H9 (cell line): ENCODE measurements at regions not wholly inside any gene's neighbourhood (a gene's known extent, or its start where the extent isn't known, plus 50 kb on each side); places are given as distances from the start of the nearest gene placed in this dataset.

Source experiments
- DNase-seq: peaks from one replicate; pipeline ENCODE4 v3.0.0-alpha.2; 2017
- H2AFZ ChIP-seq: one replicate; pipeline ENCODE4 v1.6.1; 2013; ENCODE audit warnings: mild to moderate bottlenecking, low read length, control low read depth, moderate library complexity
- H2AK5ac ChIP-seq: 2 replicates; pipeline ENCODE4 v1.6.1; 2013; ENCODE audit warnings: low read length, control low read depth, mixed read lengths; ENCODE audit not compliant: insufficient read length
- H2BK120ac ChIP-seq: one replicate; pipeline ENCODE4 v1.6.1; 2013; ENCODE audit warnings: low read depth, mild to moderate bottlenecking, low read length, control low read depth, inconsistent platforms; ENCODE audit not compliant: poor library complexity, severe bottlenecking
- H2BK12ac ChIP-seq: 2 replicates; pipeline ENCODE4 v1.6.1; 2013; ENCODE audit warnings: low read length, control low read depth, mixed read lengths, low read depth; ENCODE audit not compliant: insufficient read length
- H2BK15ac ChIP-seq: 2 replicates; pipeline ENCODE4 v1.6.1; 2013; ENCODE audit warnings: low read depth, low read length, control low read depth
- H2BK20ac ChIP-seq: one replicate; pipeline ENCODE4 v1.6.1; 2013; ENCODE audit warnings: low read depth, mild to moderate bottlenecking, low read length, control low read depth, inconsistent platforms; ENCODE audit not compliant: poor library complexity, severe bottlenecking
- H2BK5ac ChIP-seq: 2 replicates; pipeline ENCODE4 v1.6.1; 2013; ENCODE audit warnings: low read length, control low read depth, mixed read lengths; ENCODE audit not compliant: insufficient read length
- H3K14ac ChIP-seq: 2 replicates; pipeline ENCODE4 v1.6.1; 2013; ENCODE audit warnings: low read length, control low read depth; ENCODE audit not compliant: insufficient read depth
- H3K18ac ChIP-seq: 2 replicates; pipeline ENCODE4 v1.6.1; 2013; ENCODE audit warnings: low read depth, mild to moderate bottlenecking, mixed read lengths, low read length, control low read depth; ENCODE audit not compliant: insufficient read length
- H3K23ac ChIP-seq: 2 replicates; pipeline ENCODE4 v1.6.1; 2013; ENCODE audit warnings: low read length, control low read depth, mixed read lengths, low read depth; ENCODE audit not compliant: insufficient read length
- H3K23me2 ChIP-seq: 2 replicates; pipeline ENCODE4 v1.6.1; 2013; ENCODE audit warnings: low read depth, mild to moderate bottlenecking, mixed read lengths, low read length, control low read depth; ENCODE audit not compliant: insufficient read length, poor library complexity, severe bottlenecking
- H3K27ac ChIP-seq: 2 replicates; pipeline ENCODE4 v1.5.1; 2013; ENCODE audit warnings: low read length, control low read depth, mixed read lengths, low read depth; ENCODE audit not compliant: insufficient read length
- H3K27me3 ChIP-seq: 2 replicates; pipeline ENCODE4 v1.6.1; 2013; ENCODE audit warnings: low read length, control low read depth, inconsistent platforms; ENCODE audit not compliant: insufficient read depth
- H3K4ac ChIP-seq: 2 replicates; pipeline ENCODE4 v1.6.1; 2013; ENCODE audit warnings: low read depth, mild to moderate bottlenecking, control low read depth, inconsistent platforms, low read length, moderate library complexity
- H3K4me1 ChIP-seq: 2 replicates; pipeline ENCODE4 v1.6.1; 2013; ENCODE audit warnings: low read length, control low read depth, inconsistent platforms; ENCODE audit not compliant: insufficient read depth
- H3K4me2 ChIP-seq: 2 replicates; pipeline ENCODE4 v1.6.1; 2013; ENCODE audit warnings: low read length, control low read depth, mixed read lengths; ENCODE audit not compliant: insufficient read length, insufficient read depth
- H3K56ac ChIP-seq: 2 replicates; pipeline ENCODE4 v1.6.1; 2013; ENCODE audit warnings: low read depth, mild to moderate bottlenecking, mixed read lengths, low read length, control low read depth; ENCODE audit not compliant: insufficient read length
- H3K79me1 ChIP-seq: 2 replicates; pipeline ENCODE4 v1.6.1; 2013; ENCODE audit warnings: low read depth, mild to moderate bottlenecking, moderate library complexity, low read length, control low read depth, inconsistent platforms; ENCODE audit not compliant: insufficient read depth, poor library complexity, severe bottlenecking
- H3K79me2 ChIP-seq: 2 replicates; pipeline ENCODE4 v1.6.1; 2013; ENCODE audit warnings: low read length, control low read depth, inconsistent platforms; ENCODE audit not compliant: insufficient read depth
- H3K9ac ChIP-seq: 2 replicates; pipeline ENCODE4 v1.6.1; 2013; ENCODE audit warnings: low read length, control low read depth, mixed read lengths; ENCODE audit not compliant: insufficient read length; ENCODE audit errors: extremely low read depth
- H3K9me3 ChIP-seq: one replicate; pipeline ENCODE4 v1.6.1; 2013; ENCODE audit warnings: low read depth, low read length, inconsistent platforms; ENCODE audit not compliant: control insufficient read depth
- H3T11ph ChIP-seq: one replicate; pipeline ENCODE4 v1.6.1; 2013; ENCODE audit warnings: mild to moderate bottlenecking, low read length, control low read depth, inconsistent platforms
- H4K20me1 ChIP-seq: one replicate; pipeline ENCODE4 v1.6.1; 2013; ENCODE audit not compliant: control insufficient read depth, insufficient read length, insufficient read depth
- H4K5ac ChIP-seq: 2 replicates; pipeline ENCODE4 v1.6.1; 2013; ENCODE audit warnings: low read depth, mild to moderate bottlenecking, mixed read lengths, low read length, control low read depth; ENCODE audit not compliant: insufficient read length
- H4K8ac ChIP-seq: replicated peaks from 2 replicates; pipeline ENCODE4 v1.6.1; 2013; ENCODE audit warnings: low read length, control low read depth, mixed read lengths, low read depth; ENCODE audit not compliant: insufficient read length
- H4K91ac ChIP-seq: 2 replicates; pipeline ENCODE4 v1.6.1; 2013; ENCODE audit warnings: low read depth, mild to moderate bottlenecking, moderate library complexity, mixed read lengths, low read length, control low read depth; ENCODE audit not compliant: insufficient read length
- H3K27ac Mint-ChIP-seq, 3 experiments: 2 replicates in 2 of 3; 3 replicates in 1 of 3; pipeline ENCODE4 v1.8.0; 2020 to 2021; ENCODE audit warnings: mixed read lengths in 3 of 3, mild to moderate bottlenecking in 1 of 3, moderate library complexity in 1 of 3
- H3K27me3 Mint-ChIP-seq: 2 replicates; pipeline ENCODE4 v1.8.0; 2021; ENCODE audit warnings: low read depth, mild to moderate bottlenecking, moderate library complexity, mixed read lengths
- H3K36me3 Mint-ChIP-seq, 3 experiments: 2 replicates in 2 of 3; 3 replicates in 1 of 3; pipeline ENCODE4 v1.8.0; 2020 to 2021; ENCODE audit warnings: low read depth in 3 of 3, mixed read lengths in 3 of 3; ENCODE audit not compliant: insufficient read depth in 1 of 3
- H3K4me1 Mint-ChIP-seq, 2 experiments: 2 replicates each; pipeline ENCODE4 v1.8.0; 2020; ENCODE audit warnings: mixed read lengths in 2 of 2
- H3K4me3 Mint-ChIP-seq, 2 experiments: 2 replicates in 1 of 2; 3 replicates in 1 of 2; pipeline ENCODE4 v1.8.0; 2020 to 2021; ENCODE audit warnings: mild to moderate bottlenecking in 2 of 2, mixed read lengths in 2 of 2, moderate library complexity in 1 of 2
- H3K9me3 Mint-ChIP-seq, 2 experiments: 2 replicates in 1 of 2; 3 replicates in 1 of 2; pipeline ENCODE4 v1.8.0; 2020; ENCODE audit warnings: mild to moderate bottlenecking in 2 of 2, mixed read lengths in 2 of 2, moderate library complexity in 1 of 2
- WGBS: extraction: QIAGEN DNeasy Blood & Tissue Kit; methylation state at CpG from one replicate; pipeline ENCODE4 v1.1.7; 2013; ENCODE audit warnings: missing lambda C conversion rate, low lambda C conversion rate, mixed read lengths; ENCODE audit not compliant: insufficient read length; ENCODE audit errors: extremely low coverage; 5-methylcytosine and 5-hydroxymethylcytosine counted together
- TF ChIP-seq, protein P1 (sequence below): fragments of 200-600 bp; sonication (generic); conservative IDR thresholded peaks from 3 replicates; pipeline ENCODE4 v1.8.0; 2021; ENCODE audit warnings: antibody characterized with exemption, mild to moderate bottlenecking

DNA sequence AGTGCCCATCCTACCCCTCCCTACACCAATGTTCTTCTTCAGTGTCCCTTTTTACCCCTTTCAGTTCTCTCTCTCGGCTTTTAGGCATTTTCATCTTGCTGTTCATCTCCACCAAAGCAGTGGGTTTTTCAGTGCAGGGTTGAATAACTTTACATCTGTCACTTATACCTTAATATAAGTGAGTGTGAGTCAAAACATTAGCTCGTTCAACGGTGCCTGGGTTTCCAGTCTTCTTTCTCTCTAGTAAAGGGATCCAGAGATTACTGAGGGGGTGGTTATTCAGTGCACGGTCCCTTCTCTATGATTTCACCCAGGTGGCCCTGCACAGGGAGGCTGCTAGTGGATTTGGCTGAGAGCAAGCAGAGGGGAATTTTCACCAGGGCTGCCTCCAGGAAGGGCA is 210.6 kb upstream of the CDH5 start:
- H3K36me3 Mint-ChIP-seq: no peaks in the 10 kb centered on the region
- no peaks in the 10 kb centered on the region for H3K79me1 ChIP-seq
- no CpG with 5 or more reads among the region's 4 CpGs for WGBS
- H3K23me2 ChIP-seq: no peaks in the 10 kb centered on the region
- no peak overlapping the region for H2BK20ac ChIP-seq
- H2BK12ac ChIP-seq: no peak overlapping the region
- no peak overlapping the region for H3K18ac ChIP-seq
- H2BK120ac ChIP-seq: no peak overlapping the region
- H3K79me2 ChIP-seq: no peaks in the 10 kb centered on the region
- no peaks in the 10 kb centered on the region for H3K27me3 ChIP-seq
- H3K27ac ChIP-seq: no peak overlapping the region
- no peak overlapping the region for H4K8ac ChIP-seq
- no peak for DNase-seq
- H2AFZ ChIP-seq: no peak overlapping the region
- H3K23ac ChIP-seq: no peak overlapping the region
- no peak overlapping the region for H2BK15ac ChIP-seq
- H2BK5ac ChIP-seq: no peak overlapping the region
- H4K5ac ChIP-seq: no peak overlapping the region
- peaks cover 6 to 9% of the 10 kb centered on the region in 2 experiments for H3K4me1 Mint-ChIP-seq
- H4K91ac ChIP-seq: no peak overlapping the region
- TF ChIP-seq, protein P1, sequence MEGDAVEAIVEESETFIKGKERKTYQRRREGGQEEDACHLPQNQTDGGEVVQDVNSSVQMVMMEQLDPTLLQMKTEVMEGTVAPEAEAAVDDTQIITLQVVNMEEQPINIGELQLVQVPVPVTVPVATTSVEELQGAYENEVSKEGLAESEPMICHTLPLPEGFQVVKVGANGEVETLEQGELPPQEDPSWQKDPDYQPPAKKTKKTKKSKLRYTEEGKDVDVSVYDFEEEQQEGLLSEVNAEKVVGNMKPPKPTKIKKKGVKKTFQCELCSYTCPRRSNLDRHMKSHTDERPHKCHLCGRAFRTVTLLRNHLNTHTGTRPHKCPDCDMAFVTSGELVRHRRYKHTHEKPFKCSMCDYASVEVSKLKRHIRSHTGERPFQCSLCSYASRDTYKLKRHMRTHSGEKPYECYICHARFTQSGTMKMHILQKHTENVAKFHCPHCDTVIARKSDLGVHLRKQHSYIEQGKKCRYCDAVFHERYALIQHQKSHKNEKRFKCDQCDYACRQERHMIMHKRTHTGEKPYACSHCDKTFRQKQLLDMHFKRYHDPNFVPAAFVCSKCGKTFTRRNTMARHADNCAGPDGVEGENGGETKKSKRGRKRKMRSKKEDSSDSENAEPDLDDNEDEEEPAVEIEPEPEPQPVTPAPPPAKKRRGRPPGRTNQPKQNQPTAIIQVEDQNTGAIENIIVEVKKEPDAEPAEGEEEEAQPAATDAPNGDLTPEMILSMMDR: no peak
- H3K27ac Mint-ChIP-seq: no peak overlapping the region; a peak in 1 of 7 replicates
- no peaks in the 10 kb centered on the region for H3K9me3 ChIP-seq
- no peaks in the 10 kb centered on the region for H4K20me1 ChIP-seq
- no peak overlapping the region for H3K14ac ChIP-seq
- H2AK5ac ChIP-seq: no peak overlapping the region
- no peak overlapping the region for H3T11ph ChIP-seq
- no peak overlapping the region for H3K4me2 ChIP-seq
- H3K9me3 Mint-ChIP-seq: no peaks in the 10 kb centered on the region
- H3K4me1 ChIP-seq: no peaks in the 10 kb centered on the region
- no peaks in the 10 kb centered on the region; the same call in 1 of the 2 replicates for H3K27me3 Mint-ChIP-seq
- H3K4me3 Mint-ChIP-seq: no peak overlapping the region
- no peak overlapping the region for H3K4ac ChIP-seq
- no peak overlapping the region for H3K56ac ChIP-seq
- no peak overlapping the region for H3K9ac ChIP-seq
